H1 (cell line): ENCODE measurements at regions not wholly inside any gene's neighbourhood (a gene's known extent, or its start where the extent isn't known, plus 50 kb on each side); places are given as distances from the start of the nearest gene placed in this dataset.

Experiments used
- CTCF ChIA-PET: fragments of 300-600 bp; sonication (Branson Sonifier 250); formaldehyde crosslinking; loops from one replicate; lab custom pipeline; 2021; ENCODE audit not compliant: partially characterized antibody; lab: Charles Lee
- POLR2A ChIA-PET: fragments of 300-600 bp; sonication (Branson Sonifier 250); formaldehyde crosslinking; loops from one replicate; lab custom pipeline; 2021; ENCODE audit warnings: inconsistent platforms; ENCODE audit not compliant: partially characterized antibody; lab: Charles Lee
- DNase-seq, 2 experiments: peaks; one replicate each; pipeline versions ENCODE4 v3.0.0 to v3.0.0-alpha.2; 2010 to 2022; ENCODE audit warnings: low spot score in 2 of 2, low read depth in 1 of 2, mixed read lengths in 1 of 2
- FAIRE-seq: peaks from 2 replicates; lab custom pipeline; 2011; peaks lifted over from hg19 to GRCh38; lab: Jason Lieb, UNC
- H2AFZ ChIP-seq: 2 replicates; pipeline ENCODE4 v1.8.1; 2012; ENCODE audit warnings: low read length, inconsistent platforms
- H2AK5ac ChIP-seq: 2 replicates; pipeline ENCODE4 v1.6.1; 2013; ENCODE audit warnings: low read depth, low read length
- H2BK120ac ChIP-seq: replicated peaks from 2 replicates; pipeline ENCODE3; 2013; ENCODE audit warnings: low read depth, low read length, inconsistent platforms
- H2BK12ac ChIP-seq: 2 replicates; pipeline ENCODE4 v1.6.1; 2013; ENCODE audit warnings: low read depth, low read length
- H2BK15ac ChIP-seq: 2 replicates; pipeline ENCODE4 v1.6.1; 2013; ENCODE audit warnings: low read length
- H2BK20ac ChIP-seq: 2 replicates; pipeline ENCODE4 v1.6.1; 2013; ENCODE audit warnings: low read length
- H2BK5ac ChIP-seq: 2 replicates; pipeline ENCODE4 v1.6.1; 2013; ENCODE audit warnings: low read depth, low read length
- H3K14ac ChIP-seq: 2 replicates; pipeline ENCODE4 v1.6.1; 2013; ENCODE audit warnings: inconsistent platforms; ENCODE audit not compliant: insufficient read length
- H3K18ac ChIP-seq: 2 replicates; pipeline ENCODE4 v1.6.1; 2013; ENCODE audit warnings: low read length; ENCODE audit errors: extremely low read depth
- H3K23ac ChIP-seq: 2 replicates; pipeline ENCODE4 v1.6.1; 2013; ENCODE audit warnings: inconsistent platforms; ENCODE audit not compliant: insufficient read length
- H3K23me2 ChIP-seq: 2 replicates; pipeline ENCODE4 v1.6.1; 2013; ENCODE audit warnings: low read depth, low read length
- H3K27ac ChIP-seq: 2 replicates; pipeline ENCODE4 v1.6.1; 2011; ENCODE audit warnings: low read depth, low read length, inconsistent platforms
- H3K27me3 ChIP-seq, 4 experiments: replicated peaks in 1 of 4; 1 replicate in 1 of 4; 2 replicates in 3 of 4; pipeline versions ENCODE4 v1.6.1 to v1.8.1; 2011 to 2013; ENCODE audit warnings: low read length in 3 of 4, mild to moderate bottlenecking in 3 of 4, inconsistent platforms in 2 of 4, mixed read lengths in 2 of 4, moderate library complexity in 1 of 4; ENCODE audit not compliant: control insufficient read depth in 3 of 4, insufficient read depth in 3 of 4; ENCODE audit errors: extremely low read depth in 1 of 4
- H3K36me3 ChIP-seq, 4 experiments: 2 replicates each; pipeline versions ENCODE4 v1.6.1 to v1.8.1; 2011 to 2013; ENCODE audit warnings: mild to moderate bottlenecking in 4 of 4, low read length in 3 of 4, moderate library complexity in 2 of 4, control low read depth in 1 of 4, inconsistent platforms in 1 of 4; ENCODE audit not compliant: insufficient read depth in 4 of 4, control insufficient read depth in 2 of 4
- H3K4ac ChIP-seq: replicated peaks from 2 replicates; pipeline ENCODE3; 2013; ENCODE audit warnings: low read length, low read depth, mixed read lengths, inconsistent platforms; ENCODE audit not compliant: insufficient read length
- H3K4me1 ChIP-seq, 4 experiments: replicated peaks in 1 of 4; 1 replicate in 1 of 4; 2 replicates in 3 of 4; pipeline versions ENCODE4 v1.6.1 to v1.8.1; 2011 to 2013; ENCODE audit warnings: low read length in 3 of 4, inconsistent platforms in 2 of 4, mixed read lengths in 1 of 4; ENCODE audit not compliant: insufficient read depth in 4 of 4, control insufficient read depth in 3 of 4
- H3K4me2 ChIP-seq, 2 experiments: 2 replicates each; pipeline versions ENCODE4 v1.6.1 to v1.8.1; 2011 to 2013; ENCODE audit warnings: low read depth in 2 of 2, low read length in 2 of 2, control low read depth in 1 of 2, inconsistent platforms in 1 of 2, mild to moderate bottlenecking in 1 of 2; ENCODE audit not compliant: insufficient read depth in 1 of 2
- H3K4me3 ChIP-seq, 4 experiments: fragments of 200-600, 300-600 bp in 1 of 4; sonication (generic), shearing (Covaris generic), sonication (Bioruptor Twin) in 1 of 4; 2 replicates each; pipeline versions ENCODE4 v1.5.1 to v1.8.1; 2011 to 2016; ENCODE audit warnings: low read length in 4 of 4, low read depth in 3 of 4, control low read depth in 2 of 4, inconsistent platforms in 2 of 4, mild to moderate bottlenecking in 2 of 4, mixed read lengths in 1 of 4, moderate library complexity in 1 of 4; ENCODE audit not compliant: insufficient read depth in 2 of 4; ENCODE audit errors: extremely low read depth in 1 of 4
- H3K56ac ChIP-seq: replicated peaks from 2 replicates; pipeline ENCODE3; 2013; ENCODE audit warnings: low read depth, mild to moderate bottlenecking, mixed read lengths, low read length, inconsistent platforms; ENCODE audit not compliant: insufficient read length
- H3K79me1 ChIP-seq: 2 replicates; pipeline ENCODE4 v1.6.1; 2013; ENCODE audit warnings: low read depth, low read length, control low read depth
- H3K79me2 ChIP-seq, 2 experiments: 2 replicates each; pipeline versions ENCODE4 v1.6.1 to v1.8.1; 2012 to 2013; ENCODE audit warnings: low read length in 2 of 2, mild to moderate bottlenecking in 2 of 2, inconsistent platforms in 1 of 2; ENCODE audit not compliant: insufficient read depth in 2 of 2, control insufficient read depth in 1 of 2
- H3K9ac ChIP-seq, 4 experiments: replicated peaks in 1 of 4; 1 replicate in 1 of 4; 2 replicates in 3 of 4; pipeline versions ENCODE4 v1.6.1 to v1.8.1; 2011 to 2013; ENCODE audit warnings: low read depth in 3 of 4, low read length in 3 of 4, control low read depth in 2 of 4, mild to moderate bottlenecking in 2 of 4, moderate library complexity in 2 of 4, inconsistent platforms in 1 of 4; ENCODE audit errors: extremely low read depth in 1 of 4
- H3K9me3 ChIP-seq, 2 experiments: 2 replicates each; pipeline versions ENCODE4 v1.6.1 to v1.8.1; 2012 to 2013; ENCODE audit warnings: mild to moderate bottlenecking in 2 of 2, moderate library complexity in 2 of 2, control low read depth in 1 of 2, inconsistent platforms in 1 of 2, low read depth in 1 of 2, low read length in 1 of 2, mixed read lengths in 1 of 2; ENCODE audit not compliant: insufficient read depth in 2 of 2
- H4K20me1 ChIP-seq, 2 experiments: replicated peaks in 1 of 2; 2 replicates each; pipeline versions ENCODE3 to v1.8.1; 2011 to 2013; ENCODE audit warnings: inconsistent platforms in 2 of 2, low read length in 2 of 2, mild to moderate bottlenecking in 1 of 2; ENCODE audit not compliant: insufficient read depth in 2 of 2, control insufficient read depth in 1 of 2
- H4K5ac ChIP-seq: 2 replicates; pipeline ENCODE4 v1.6.1; 2013; ENCODE audit warnings: low read length, low read depth, mixed read lengths, inconsistent platforms; ENCODE audit not compliant: insufficient read length
- H4K8ac ChIP-seq: 2 replicates; pipeline ENCODE4 v1.8.0; 2013; ENCODE audit warnings: mild to moderate bottlenecking, moderate library complexity, low read length, inconsistent platforms; ENCODE audit not compliant: insufficient read depth; ENCODE audit errors: extremely low read depth
- H4K91ac ChIP-seq: replicated peaks from 2 replicates; pipeline ENCODE3; 2013; ENCODE audit warnings: low read length, mixed read lengths, inconsistent platforms; ENCODE audit not compliant: insufficient read length
- WGBS, 2 experiments: shearing (Covaris generic) in 1 of 2; methylation state at CpG; one replicate each; pipeline versions ENCODE4 v1.1.6 to v1.1.7; 2013 to 2015; ENCODE audit warnings: low lambda C conversion rate in 2 of 2, mixed read lengths in 2 of 2, inconsistent platforms in 1 of 2, low coverage in 1 of 2, missing lambda C conversion rate in 1 of 2; ENCODE audit not compliant: insufficient replicate concordance in 2 of 2, insufficient coverage in 1 of 2, insufficient read length in 1 of 2; ENCODE audit errors: extremely low coverage in 1 of 2, missing lambda C conversion rate in 1 of 2; 5-methylcytosine and 5-hydroxymethylcytosine counted together
- TF ChIP-seq, protein P1 (sequence below): fragments of 300-600 bp; sonication (generic); IDR thresholded peaks from 2 replicates; pipeline ENCODE4 v1.7.1; 2012; ENCODE audit warnings: low read length, moderate library complexity, mild to moderate bottlenecking, inconsistent platforms; ENCODE audit not compliant: insufficient replicate concordance

DNA sequence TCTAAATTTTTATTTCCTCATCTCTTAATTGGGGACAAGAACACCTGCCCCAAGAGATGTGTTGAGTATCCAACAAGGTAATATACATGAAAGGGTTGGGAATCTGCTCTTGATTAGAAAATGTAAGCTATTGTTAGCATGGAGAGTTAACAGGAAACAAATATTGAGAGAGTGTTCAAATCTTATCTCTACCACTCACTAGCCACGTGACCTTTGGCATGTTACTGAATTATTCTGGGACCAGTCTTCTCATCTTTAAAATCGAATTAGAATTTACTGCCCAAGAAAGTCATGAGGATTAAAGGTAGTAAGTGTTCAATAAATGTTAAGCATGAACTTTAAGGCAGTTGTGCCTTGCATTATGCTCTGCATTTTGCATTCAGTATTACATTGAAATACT, 184.7 kb downstream of the MID1IP1 start:
- H3K56ac ChIP-seq: no peak overlapping the region
- H2BK20ac ChIP-seq: no peak overlapping the region
- no peaks in the 10 kb centered on the region for H3K23me2 ChIP-seq
- WGBS, 2 experiments: 81% methylated on average over 2 of the region's 2 CpGs; no CpG with 5 or more reads in 1 of the 2 experiments
- H3K9ac ChIP-seq: no peak overlapping the region
- H2AFZ ChIP-seq: no peak overlapping the region
- no peak overlapping the region for H2AK5ac ChIP-seq
- no peak overlapping the region for H3K27ac ChIP-seq
- no peaks in the 10 kb centered on the region for H3K9me3 ChIP-seq
- H3K23ac ChIP-seq: no peak overlapping the region
- H3K4ac ChIP-seq: no peak overlapping the region
- H3K79me2 ChIP-seq: no peaks in the 10 kb centered on the region
- no peak overlapping the region for H3K4me3 ChIP-seq
- no peak overlapping the region for H2BK15ac ChIP-seq
- FAIRE-seq (no peak), DNase-seq (no peak)
- H3K79me1 ChIP-seq: no peaks in the 10 kb centered on the region
- POLR2A ChIA-PET: no interaction called here
- H4K5ac ChIP-seq: no peak overlapping the region
- no peaks in the 10 kb centered on the region for H3K27me3 ChIP-seq
- no peaks in the 10 kb centered on the region for H3K4me1 ChIP-seq
- H2BK12ac ChIP-seq: no peak overlapping the region
- H3K36me3 ChIP-seq: no peaks in the 10 kb centered on the region
- no peak overlapping the region for H4K91ac ChIP-seq
- CTCF ChIA-PET: interaction anchor here (1.0 to 2.0 kb wide), 4 partner anchors 17 to 233 kb away, joined by 3 to 5 read pairs (median 4); no protein-coding TSS in a partner anchor
- no peaks in the 10 kb centered on the region for H4K20me1 ChIP-seq
- H3K18ac ChIP-seq: no peak overlapping the region
- H3K4me2 ChIP-seq: no peak overlapping the region
- no peak overlapping the region for H2BK5ac ChIP-seq
- no peak overlapping the region for H3K14ac ChIP-seq
- H2BK120ac ChIP-seq: no peak overlapping the region
- H4K8ac ChIP-seq: no peak overlapping the region
- TF ChIP-seq, protein P1, sequence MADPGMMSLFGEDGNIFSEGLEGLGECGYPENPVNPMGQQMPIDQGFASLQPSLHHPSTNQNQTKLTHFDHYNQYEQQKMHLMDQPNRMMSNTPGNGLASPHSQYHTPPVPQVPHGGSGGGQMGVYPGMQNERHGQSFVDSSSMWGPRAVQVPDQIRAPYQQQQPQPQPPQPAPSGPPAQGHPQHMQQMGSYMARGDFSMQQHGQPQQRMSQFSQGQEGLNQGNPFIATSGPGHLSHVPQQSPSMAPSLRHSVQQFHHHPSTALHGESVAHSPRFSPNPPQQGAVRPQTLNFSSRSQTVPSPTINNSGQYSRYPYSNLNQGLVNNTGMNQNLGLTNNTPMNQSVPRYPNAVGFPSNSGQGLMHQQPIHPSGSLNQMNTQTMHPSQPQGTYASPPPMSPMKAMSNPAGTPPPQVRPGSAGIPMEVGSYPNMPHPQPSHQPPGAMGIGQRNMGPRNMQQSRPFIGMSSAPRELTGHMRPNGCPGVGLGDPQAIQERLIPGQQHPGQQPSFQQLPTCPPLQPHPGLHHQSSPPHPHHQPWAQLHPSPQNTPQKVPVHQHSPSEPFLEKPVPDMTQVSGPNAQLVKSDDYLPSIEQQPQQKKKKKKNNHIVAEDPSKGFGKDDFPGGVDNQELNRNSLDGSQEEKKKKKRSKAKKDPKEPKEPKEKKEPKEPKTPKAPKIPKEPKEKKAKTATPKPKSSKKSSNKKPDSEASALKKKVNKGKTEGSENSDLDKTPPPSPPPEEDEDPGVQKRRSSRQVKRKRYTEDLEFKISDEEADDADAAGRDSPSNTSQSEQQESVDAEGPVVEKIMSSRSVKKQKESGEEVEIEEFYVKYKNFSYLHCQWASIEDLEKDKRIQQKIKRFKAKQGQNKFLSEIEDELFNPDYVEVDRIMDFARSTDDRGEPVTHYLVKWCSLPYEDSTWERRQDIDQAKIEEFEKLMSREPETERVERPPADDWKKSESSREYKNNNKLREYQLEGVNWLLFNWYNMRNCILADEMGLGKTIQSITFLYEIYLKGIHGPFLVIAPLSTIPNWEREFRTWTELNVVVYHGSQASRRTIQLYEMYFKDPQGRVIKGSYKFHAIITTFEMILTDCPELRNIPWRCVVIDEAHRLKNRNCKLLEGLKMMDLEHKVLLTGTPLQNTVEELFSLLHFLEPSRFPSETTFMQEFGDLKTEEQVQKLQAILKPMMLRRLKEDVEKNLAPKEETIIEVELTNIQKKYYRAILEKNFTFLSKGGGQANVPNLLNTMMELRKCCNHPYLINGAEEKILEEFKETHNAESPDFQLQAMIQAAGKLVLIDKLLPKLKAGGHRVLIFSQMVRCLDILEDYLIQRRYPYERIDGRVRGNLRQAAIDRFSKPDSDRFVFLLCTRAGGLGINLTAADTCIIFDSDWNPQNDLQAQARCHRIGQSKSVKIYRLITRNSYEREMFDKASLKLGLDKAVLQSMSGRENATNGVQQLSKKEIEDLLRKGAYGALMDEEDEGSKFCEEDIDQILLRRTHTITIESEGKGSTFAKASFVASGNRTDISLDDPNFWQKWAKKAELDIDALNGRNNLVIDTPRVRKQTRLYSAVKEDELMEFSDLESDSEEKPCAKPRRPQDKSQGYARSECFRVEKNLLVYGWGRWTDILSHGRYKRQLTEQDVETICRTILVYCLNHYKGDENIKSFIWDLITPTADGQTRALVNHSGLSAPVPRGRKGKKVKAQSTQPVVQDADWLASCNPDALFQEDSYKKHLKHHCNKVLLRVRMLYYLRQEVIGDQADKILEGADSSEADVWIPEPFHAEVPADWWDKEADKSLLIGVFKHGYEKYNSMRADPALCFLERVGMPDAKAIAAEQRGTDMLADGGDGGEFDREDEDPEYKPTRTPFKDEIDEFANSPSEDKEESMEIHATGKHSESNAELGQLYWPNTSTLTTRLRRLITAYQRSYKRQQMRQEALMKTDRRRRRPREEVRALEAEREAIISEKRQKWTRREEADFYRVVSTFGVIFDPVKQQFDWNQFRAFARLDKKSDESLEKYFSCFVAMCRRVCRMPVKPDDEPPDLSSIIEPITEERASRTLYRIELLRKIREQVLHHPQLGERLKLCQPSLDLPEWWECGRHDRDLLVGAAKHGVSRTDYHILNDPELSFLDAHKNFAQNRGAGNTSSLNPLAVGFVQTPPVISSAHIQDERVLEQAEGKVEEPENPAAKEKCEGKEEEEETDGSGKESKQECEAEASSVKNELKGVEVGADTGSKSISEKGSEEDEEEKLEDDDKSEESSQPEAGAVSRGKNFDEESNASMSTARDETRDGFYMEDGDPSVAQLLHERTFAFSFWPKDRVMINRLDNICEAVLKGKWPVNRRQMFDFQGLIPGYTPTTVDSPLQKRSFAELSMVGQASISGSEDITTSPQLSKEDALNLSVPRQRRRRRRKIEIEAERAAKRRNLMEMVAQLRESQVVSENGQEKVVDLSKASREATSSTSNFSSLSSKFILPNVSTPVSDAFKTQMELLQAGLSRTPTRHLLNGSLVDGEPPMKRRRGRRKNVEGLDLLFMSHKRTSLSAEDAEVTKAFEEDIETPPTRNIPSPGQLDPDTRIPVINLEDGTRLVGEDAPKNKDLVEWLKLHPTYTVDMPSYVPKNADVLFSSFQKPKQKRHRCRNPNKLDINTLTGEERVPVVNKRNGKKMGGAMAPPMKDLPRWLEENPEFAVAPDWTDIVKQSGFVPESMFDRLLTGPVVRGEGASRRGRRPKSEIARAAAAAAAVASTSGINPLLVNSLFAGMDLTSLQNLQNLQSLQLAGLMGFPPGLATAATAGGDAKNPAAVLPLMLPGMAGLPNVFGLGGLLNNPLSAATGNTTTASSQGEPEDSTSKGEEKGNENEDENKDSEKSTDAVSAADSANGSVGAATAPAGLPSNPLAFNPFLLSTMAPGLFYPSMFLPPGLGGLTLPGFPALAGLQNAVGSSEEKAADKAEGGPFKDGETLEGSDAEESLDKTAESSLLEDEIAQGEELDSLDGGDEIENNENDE: no peak
